ENCODE measurements at regions not wholly inside any gene's neighbourhood (a gene's known extent, or its start where the extent isn't known, plus 50 kb on each side); places are given as distances from the start of the nearest gene placed in this dataset.

GRCh38 chr21:45338311-45339017, 50.8 kb upstream of the POFUT2 start:
- DNase-seq: no peak

GRCh38 chr21:45339421-45340402, 52.0 kb upstream of the POFUT2 start:
- no peak for DNase-seq

- no peak for DNase-seq
Observed at GRCh38 chr21:45340515-45340914, 52.8 kb upstream of the POFUT2 start.

GRCh38 chr21:45341261-45341660, 53.6 kb upstream of the POFUT2 start:
- DNase-seq: no peak

- no peak for DNase-seq
Observed at GRCh38 chr21:45341779-45342178, 54.1 kb upstream of the POFUT2 start.

- DNase-seq: no peak
Observed at GRCh38 chr21:45343891-45344290, 56.2 kb upstream of the POFUT2 start.

- no peak for DNase-seq
Observed at GRCh38 chr21:45344576-45344975, 56.9 kb upstream of the POFUT2 start.

GRCh38 chr21:45347048-45347711, 57.8 kb upstream of the COL18A1 start:
- DNase-seq: no peak

GRCh38 chr21:45347712-45348499, 57.1 kb upstream of the COL18A1 start:
- no peak for DNase-seq

GRCh38 chr21:45348591-45349327, 56.2 kb upstream of the COL18A1 start:
- DNase-seq: no peak

GRCh38 chr21:45350206-45350854, 54.6 kb upstream of the COL18A1 start:
- DNase-seq: no peak

GRCh38 chr21:45351061-45351460, 53.9 kb upstream of the COL18A1 start:
- no peak for DNase-seq

GRCh38 chr21:45351526-45352275, 53.3 kb upstream of the COL18A1 start:
- no peak for DNase-seq

- DNase-seq: no peak
Observed at GRCh38 chr21:45352621-45353139, 52.3 kb upstream of the COL18A1 start.

- no peak for DNase-seq
Observed at GRCh38 chr21:45353200-45353599, 51.8 kb upstream of the COL18A1 start.

GRCh38 chr21:45354970-45355369, 50.0 kb upstream of the COL18A1 start:
- peak; percentile 49 for DNase-seq

Data from hematopoietic multipotent progenitor cell treated with erythropoietin and hydrocortisone succinate and interleukin-3 and kit ligand, for 4 days (in vitro differentiated cells).